HepG2 (cell line): ENCODE measurements at regions not wholly inside any gene's neighbourhood (a gene's known extent, or its start where the extent isn't known, plus 50 kb on each side); places are given as distances from the start of the nearest gene placed in this dataset.

Source experiments
- ATAC-seq: fragments of 200-7000 bp; cut with Tn5 transposase; 3 replicates; pipeline ENCODE4 v1.9.1; 2020; ENCODE audit warnings: mild to moderate bottlenecking, moderate library complexity
- BruUV-seq: library from RNA; stranded (reverse); fragments of 400-500 nt; replicated peaks from 2 replicates; lab custom pipeline; 2021; lab: Mats Ljungman, UMichigan
- CTCF ChIA-PET: fragments of 300-600 bp; formaldehyde crosslinking; extraction: SDS; loops from one replicate; lab custom pipeline; 2021; ENCODE audit warnings: low total read pairs, inconsistent platforms, low intra/inter-chr PET ratio; lab: Yijun Ruan, JAX
- POLR2A ChIA-PET: fragments of 350-600 bp; sonication (Branson Sonifier 250); formaldehyde crosslinking; loops from one replicate; lab custom pipeline; 2020; ENCODE audit warnings: antibody characterized with exemption, inconsistent platforms; lab: Yijun Ruan, JAX
- DNase-seq: peaks from one replicate; pipeline ENCODE4 v3.0.0-alpha.2; 2015; ENCODE audit warnings: low spot score
- FAIRE-seq: peaks from 3 replicates; lab custom pipeline; 2011; peaks lifted over from hg19 to GRCh38; lab: Jason Lieb, UNC
- H2AFZ ChIP-seq: one replicate; pipeline ENCODE4 v1.6.1; 2011; ENCODE audit warnings: low read length, inconsistent platforms
- H3K27ac ChIP-seq: fragments of 300-600 bp; 3 replicates; pipeline ENCODE4 v1.8.0; 2011; ENCODE audit warnings: mixed run types, mild to moderate bottlenecking, mixed read lengths, low read length, inconsistent platforms; ENCODE audit not compliant: insufficient read depth; ENCODE audit errors: extremely low read length
- H3K27me3 ChIP-seq, 2 experiments: fragments of 200-600 bp in 1 of 2; 2 replicates in 1 of 2; 3 replicates in 1 of 2; pipeline versions ENCODE4 v1.6.0 to v1.8.0; 2011; ENCODE audit warnings: low read length in 2 of 2, mild to moderate bottlenecking in 2 of 2, moderate library complexity in 2 of 2, inconsistent platforms in 1 of 2; ENCODE audit not compliant: insufficient read depth in 2 of 2, control insufficient read depth in 1 of 2
- H3K36me3 ChIP-seq, 2 experiments: fragments of 200-600 bp in 1 of 2; replicated peaks in 1 of 2; 2 replicates in 1 of 2; 3 replicates in 1 of 2; pipeline versions ENCODE4 v1.5.1 to v1.8.0; 2011; ENCODE audit warnings: low read length in 2 of 2, inconsistent platforms in 1 of 2; ENCODE audit not compliant: insufficient read depth in 2 of 2, control insufficient read depth in 1 of 2
- H3K4me1 ChIP-seq: 2 replicates; pipeline ENCODE4 v1.5.1; 2012; ENCODE audit warnings: low read length, inconsistent platforms; ENCODE audit not compliant: insufficient read depth
- H3K4me2 ChIP-seq: 2 replicates; pipeline ENCODE4 v1.6.0; 2011; ENCODE audit warnings: low read depth, low read length, inconsistent platforms
- H3K4me3 ChIP-seq, 3 experiments: fragments of 200-600 bp in 1 of 3; sonication (generic), shearing (Covaris generic) in 1 of 3; replicated peaks in 1 of 3; 2 replicates each; pipeline ENCODE4 v1.5.1; 2011 to 2016; ENCODE audit warnings: low read length in 3 of 3, inconsistent platforms in 2 of 3, low read depth in 2 of 3, mild to moderate bottlenecking in 2 of 3, control low read depth in 1 of 3, mixed read lengths in 1 of 3; ENCODE audit not compliant: insufficient read depth in 1 of 3
- H3K79me2 ChIP-seq: one replicate; pipeline ENCODE4 v1.6.1; 2011; ENCODE audit warnings: low read length, inconsistent platforms; ENCODE audit not compliant: insufficient read depth
- H3K9ac ChIP-seq: 2 replicates; pipeline ENCODE4 v1.6.0; 2011; ENCODE audit warnings: mild to moderate bottlenecking, low read depth, low read length, inconsistent platforms; ENCODE audit not compliant: insufficient read depth
- H3K9me3 ChIP-seq: 2 replicates; pipeline ENCODE4 v1.5.1; 2012; ENCODE audit warnings: mild to moderate bottlenecking, low read length
- H4K20me1 ChIP-seq: 2 replicates; pipeline ENCODE4 v1.6.0; 2011; ENCODE audit warnings: inconsistent platforms, mild to moderate bottlenecking, low read length, moderate library complexity; ENCODE audit not compliant: insufficient read depth
- BATF2 ChIP-seq: sonication (generic); formaldehyde crosslinking; IDR thresholded peaks from 2 replicates; pipeline ENCODE4 v1.8.0; 2022; ENCODE audit warnings: mild to moderate bottlenecking, missing genetic modification reagents, moderate library complexity
- NFKBIZ ChIP-seq: IDR thresholded peaks from 2 replicates; pipeline ENCODE4 v1.6.1; 2018; ENCODE audit warnings: missing genetic modification reagents, missing compliant biosample characterization
- ZBTB40 ChIP-seq, 2 experiments: fragments of 450-650 bp in 1 of 2; sonication (generic) in 1 of 2; formaldehyde crosslinking in 1 of 2; IDR thresholded peaks; 2 replicates each; pipeline versions ENCODE4 v1.6.1 to v1.8.0; 2016 to 2022; ENCODE audit warnings: antibody characterized with exemption in 1 of 2, mild to moderate bottlenecking in 1 of 2, missing genetic modification reagents in 1 of 2
- ZBTB44 ChIP-seq: sonication (generic); formaldehyde crosslinking; IDR thresholded peaks from 2 replicates; pipeline ENCODE4 v1.4.0; 2020; ENCODE audit warnings: missing genetic modification reagents
- WGBS: methylation state at CpG from one replicate; pipeline ENCODE4 v1.1.6; 2017; ENCODE audit warnings: low lambda C conversion rate; 5-methylcytosine and 5-hydroxymethylcytosine counted together
- in situ Hi-C: cut with HindIII; loops from 2 replicates; pipeline ENCODE4 v1.10.0; 2017; ENCODE audit warnings: low pct_unique_long_range_greater_than_20kb; ENCODE audit not compliant: extremely low pct_ligation_motif_present
- intact Hi-C: fragments of 100-400 bp; cut with micrococcal nuclease; formaldehyde crosslinking; loops from one replicate; pipeline ENCODE4 v1.10.0; 2022; ENCODE audit not compliant: unreplicated experiment

GRCh38 chr6:143591441-143591840 lies 79.9 kb upstream of the FUCA2 start (continued):
- TF ChIP-seq NFKBIZ (CRISPR knock-in tag), result no peak
- TF ChIP-seq, all 625 proteins: peak for 0

- Histone ChIP-seq H3K27me3 (no peaks in the 10 kb centered on the region), H4K20me1 (no peaks in the 10 kb centered on the region), H2AFZ (no peak overlapping the region), H3K27ac (no peak overlapping the region), H3K9ac (no peak overlapping the region), H3K36me3 (no peaks in the 10 kb centered on the region), H3K9me3 (no peaks in the 10 kb centered on the region), H3K4me3 (no peak overlapping the region), H3K4me1 (no peaks in the 10 kb centered on the region), H3K4me2 (no peak overlapping the region), H3K79me2 (no peaks in the 10 kb centered on the region)
- ChIA-PET CTCF (no interaction called here), POLR2A (no interaction called here)
- no peak for FAIRE-seq
- TF ChIP-seq ZBTB44 (CRISPR knock-in tag), result no peak
- WGBS, result 77% methylated on average over 4 of the region's 4 CpGs
- ATAC-seq, result no peak
- in situ Hi-C loops (no loop called here), intact Hi-C loops (no loop called here)
- DNase-seq, result no peak
- BruUV-seq, result no TSS peak
Observed at GRCh38 chr6:143589162-143589561, 77.6 kb upstream of the FUCA2 start.

- H3K36me3 ChIP-seq, result no peaks in the 10 kb centered on the region
- no peak for DNase-seq
- no peak overlapping the region for H3K27ac ChIP-seq
- peaks cover 8% of the 10 kb centered on the region; the same call in 1 of the 2 replicates for H3K4me1 ChIP-seq
- CTCF ChIA-PET, result no interaction called here
- H3K9me3 ChIP-seq, result no peaks in the 10 kb centered on the region
- H3K9ac ChIP-seq, result no peak overlapping the region
- no TSS peak for BruUV-seq
- POLR2A ChIA-PET, result no interaction called here
- no peak overlapping the region for H3K4me3 ChIP-seq
- H4K20me1 ChIP-seq, result no peaks in the 10 kb centered on the region
- no peak for FAIRE-seq
- H3K4me2 ChIP-seq, result no peak overlapping the region
- ATAC-seq, result no peak
- H2AFZ ChIP-seq, result no peak overlapping the region
- in situ Hi-C loops (no loop called here), intact Hi-C loops (no loop called here)
- no peaks in the 10 kb centered on the region for H3K79me2 ChIP-seq
- no peaks in the 10 kb centered on the region for H3K27me3 ChIP-seq
- 86% methylated on average over 6 of the region's 6 CpGs for WGBS
- TF ChIP-seq BATF2 (CRISPR knock-in tag), result no peak
- no peak for TF ChIP-seq ZBTB40 (IDR thresholded peaks at IDR 0.05)
- no peak for TF ChIP-seq ZBTB40 (CRISPR knock-in tag; IDR thresholded peaks at IDR 0.05)
Observed at GRCh38 chr6:143586557-143586956, 75.0 kb upstream of the FUCA2 start.
